H9 (cell line): ENCODE measurements at regions not wholly inside any gene's neighbourhood (a gene's known extent, or its start where the extent isn't known, plus 50 kb on each side); places are given as distances from the start of the nearest gene placed in this dataset.

Source experiments
- DNase-seq: peaks from one replicate; pipeline ENCODE4 v3.0.0-alpha.2; 2017
- H2AFZ ChIP-seq: one replicate; pipeline ENCODE4 v1.6.1; 2013; ENCODE audit warnings: mild to moderate bottlenecking, low read length, control low read depth, moderate library complexity
- H2AK5ac ChIP-seq: 2 replicates; pipeline ENCODE4 v1.6.1; 2013; ENCODE audit warnings: low read length, control low read depth, mixed read lengths; ENCODE audit not compliant: insufficient read length
- H2BK120ac ChIP-seq: one replicate; pipeline ENCODE4 v1.6.1; 2013; ENCODE audit warnings: low read depth, mild to moderate bottlenecking, low read length, control low read depth, inconsistent platforms; ENCODE audit not compliant: poor library complexity, severe bottlenecking
- H2BK12ac ChIP-seq: 2 replicates; pipeline ENCODE4 v1.6.1; 2013; ENCODE audit warnings: low read length, control low read depth, mixed read lengths, low read depth; ENCODE audit not compliant: insufficient read length
- H2BK15ac ChIP-seq: 2 replicates; pipeline ENCODE4 v1.6.1; 2013; ENCODE audit warnings: low read depth, low read length, control low read depth
- H2BK20ac ChIP-seq: one replicate; pipeline ENCODE4 v1.6.1; 2013; ENCODE audit warnings: low read depth, mild to moderate bottlenecking, low read length, control low read depth, inconsistent platforms; ENCODE audit not compliant: poor library complexity, severe bottlenecking
- H2BK5ac ChIP-seq: 2 replicates; pipeline ENCODE4 v1.6.1; 2013; ENCODE audit warnings: low read length, control low read depth, mixed read lengths; ENCODE audit not compliant: insufficient read length
- H3K14ac ChIP-seq: 2 replicates; pipeline ENCODE4 v1.6.1; 2013; ENCODE audit warnings: low read length, control low read depth; ENCODE audit not compliant: insufficient read depth
- H3K18ac ChIP-seq: 2 replicates; pipeline ENCODE4 v1.6.1; 2013; ENCODE audit warnings: low read depth, mild to moderate bottlenecking, mixed read lengths, low read length, control low read depth; ENCODE audit not compliant: insufficient read length
- H3K23ac ChIP-seq: 2 replicates; pipeline ENCODE4 v1.6.1; 2013; ENCODE audit warnings: low read length, control low read depth, mixed read lengths, low read depth; ENCODE audit not compliant: insufficient read length
- H3K23me2 ChIP-seq: 2 replicates; pipeline ENCODE4 v1.6.1; 2013; ENCODE audit warnings: low read depth, mild to moderate bottlenecking, mixed read lengths, low read length, control low read depth; ENCODE audit not compliant: insufficient read length, poor library complexity, severe bottlenecking
- H3K27ac ChIP-seq: 2 replicates; pipeline ENCODE4 v1.5.1; 2013; ENCODE audit warnings: low read length, control low read depth, mixed read lengths, low read depth; ENCODE audit not compliant: insufficient read length
- H3K27me3 ChIP-seq: 2 replicates; pipeline ENCODE4 v1.6.1; 2013; ENCODE audit warnings: low read length, control low read depth, inconsistent platforms; ENCODE audit not compliant: insufficient read depth
- H3K4ac ChIP-seq: 2 replicates; pipeline ENCODE4 v1.6.1; 2013; ENCODE audit warnings: low read depth, mild to moderate bottlenecking, control low read depth, inconsistent platforms, low read length, moderate library complexity
- H3K4me1 ChIP-seq: 2 replicates; pipeline ENCODE4 v1.6.1; 2013; ENCODE audit warnings: low read length, control low read depth, inconsistent platforms; ENCODE audit not compliant: insufficient read depth
- H3K4me2 ChIP-seq: 2 replicates; pipeline ENCODE4 v1.6.1; 2013; ENCODE audit warnings: low read length, control low read depth, mixed read lengths; ENCODE audit not compliant: insufficient read length, insufficient read depth
- H3K56ac ChIP-seq: 2 replicates; pipeline ENCODE4 v1.6.1; 2013; ENCODE audit warnings: low read depth, mild to moderate bottlenecking, mixed read lengths, low read length, control low read depth; ENCODE audit not compliant: insufficient read length
- H3K79me1 ChIP-seq: 2 replicates; pipeline ENCODE4 v1.6.1; 2013; ENCODE audit warnings: low read depth, mild to moderate bottlenecking, moderate library complexity, low read length, control low read depth, inconsistent platforms; ENCODE audit not compliant: insufficient read depth, poor library complexity, severe bottlenecking
- H3K79me2 ChIP-seq: 2 replicates; pipeline ENCODE4 v1.6.1; 2013; ENCODE audit warnings: low read length, control low read depth, inconsistent platforms; ENCODE audit not compliant: insufficient read depth
- H3K9ac ChIP-seq: 2 replicates; pipeline ENCODE4 v1.6.1; 2013; ENCODE audit warnings: low read length, control low read depth, mixed read lengths; ENCODE audit not compliant: insufficient read length; ENCODE audit errors: extremely low read depth
- H3K9me3 ChIP-seq: one replicate; pipeline ENCODE4 v1.6.1; 2013; ENCODE audit warnings: low read depth, low read length, inconsistent platforms; ENCODE audit not compliant: control insufficient read depth
- H3T11ph ChIP-seq: one replicate; pipeline ENCODE4 v1.6.1; 2013; ENCODE audit warnings: mild to moderate bottlenecking, low read length, control low read depth, inconsistent platforms
- H4K20me1 ChIP-seq: one replicate; pipeline ENCODE4 v1.6.1; 2013; ENCODE audit not compliant: control insufficient read depth, insufficient read length, insufficient read depth
- H4K5ac ChIP-seq: 2 replicates; pipeline ENCODE4 v1.6.1; 2013; ENCODE audit warnings: low read depth, mild to moderate bottlenecking, mixed read lengths, low read length, control low read depth; ENCODE audit not compliant: insufficient read length
- H4K8ac ChIP-seq: replicated peaks from 2 replicates; pipeline ENCODE4 v1.6.1; 2013; ENCODE audit warnings: low read length, control low read depth, mixed read lengths, low read depth; ENCODE audit not compliant: insufficient read length
- H4K91ac ChIP-seq: 2 replicates; pipeline ENCODE4 v1.6.1; 2013; ENCODE audit warnings: low read depth, mild to moderate bottlenecking, moderate library complexity, mixed read lengths, low read length, control low read depth; ENCODE audit not compliant: insufficient read length
- H3K27ac Mint-ChIP-seq, 3 experiments: 2 replicates in 2 of 3; 3 replicates in 1 of 3; pipeline ENCODE4 v1.8.0; 2020 to 2021; ENCODE audit warnings: mixed read lengths in 3 of 3, mild to moderate bottlenecking in 1 of 3, moderate library complexity in 1 of 3
- H3K27me3 Mint-ChIP-seq: 2 replicates; pipeline ENCODE4 v1.8.0; 2021; ENCODE audit warnings: low read depth, mild to moderate bottlenecking, moderate library complexity, mixed read lengths
- H3K36me3 Mint-ChIP-seq, 3 experiments: 2 replicates in 2 of 3; 3 replicates in 1 of 3; pipeline ENCODE4 v1.8.0; 2020 to 2021; ENCODE audit warnings: low read depth in 3 of 3, mixed read lengths in 3 of 3; ENCODE audit not compliant: insufficient read depth in 1 of 3
- H3K4me1 Mint-ChIP-seq, 2 experiments: 2 replicates each; pipeline ENCODE4 v1.8.0; 2020; ENCODE audit warnings: mixed read lengths in 2 of 2
- H3K4me3 Mint-ChIP-seq, 2 experiments: 2 replicates in 1 of 2; 3 replicates in 1 of 2; pipeline ENCODE4 v1.8.0; 2020 to 2021; ENCODE audit warnings: mild to moderate bottlenecking in 2 of 2, mixed read lengths in 2 of 2, moderate library complexity in 1 of 2
- H3K9me3 Mint-ChIP-seq, 2 experiments: 2 replicates in 1 of 2; 3 replicates in 1 of 2; pipeline ENCODE4 v1.8.0; 2020; ENCODE audit warnings: mild to moderate bottlenecking in 2 of 2, mixed read lengths in 2 of 2, moderate library complexity in 1 of 2
- CTCF ChIP-seq: fragments of 200-600 bp; sonication (generic); conservative IDR thresholded peaks from 3 replicates; pipeline ENCODE4 v1.8.0; 2021; ENCODE audit warnings: antibody characterized with exemption, mild to moderate bottlenecking
- WGBS: extraction: QIAGEN DNeasy Blood & Tissue Kit; methylation state at CpG from one replicate; pipeline ENCODE4 v1.1.7; 2013; ENCODE audit warnings: missing lambda C conversion rate, low lambda C conversion rate, mixed read lengths; ENCODE audit not compliant: insufficient read length; ENCODE audit errors: extremely low coverage; 5-methylcytosine and 5-hydroxymethylcytosine counted together

DNA sequence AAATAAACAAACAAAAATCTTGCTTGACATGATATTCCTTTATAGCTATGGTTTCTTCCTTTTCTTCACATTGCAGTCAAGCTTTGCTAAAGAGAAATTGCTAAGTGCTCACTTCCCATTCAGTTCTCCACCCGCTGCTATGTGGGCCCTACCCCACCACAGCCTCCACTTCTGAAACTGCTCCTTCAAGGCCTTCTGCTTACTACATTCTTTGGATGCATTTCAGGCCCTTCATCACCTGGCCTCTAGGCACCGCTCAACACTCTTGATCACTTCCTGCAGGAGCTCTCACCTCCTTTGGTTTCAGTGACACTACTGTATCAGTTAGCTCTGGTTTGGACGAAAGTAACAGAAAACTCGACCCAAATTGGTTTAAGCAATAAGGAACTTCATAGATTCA lies 72.4 kb downstream of the KLF5 start:
- Histone ChIP-seq H3K79me2 (no peaks in the 10 kb centered on the region), H3K79me1 (no peaks in the 10 kb centered on the region), H3K14ac (no peak overlapping the region), H4K91ac (no peak overlapping the region), H4K5ac (no peak overlapping the region), H3K9ac (no peak overlapping the region), H3K4me1 (no peaks in the 10 kb centered on the region), H2AK5ac (no peak overlapping the region), H3K23me2 (no peaks in the 10 kb centered on the region), H2BK15ac (no peak overlapping the region), H3K56ac (no peak overlapping the region), H3K27me3 (no peaks in the 10 kb centered on the region), H3T11ph (no peak overlapping the region), H2BK12ac (no peak overlapping the region), H3K4ac (no peak overlapping the region), H2BK20ac (no peak overlapping the region), H2BK5ac (no peak overlapping the region), H3K4me2 (no peak overlapping the region), H3K23ac (no peak overlapping the region), H3K18ac (no peak overlapping the region), H3K27ac (no peak overlapping the region), H2BK120ac (no peak overlapping the region), H2AFZ (no peak overlapping the region), H3K9me3 (no peaks in the 10 kb centered on the region), H4K8ac (no peak overlapping the region), H4K20me1 (no peaks in the 10 kb centered on the region)
- Mint-ChIP-seq H3K4me3 (no peak overlapping the region), H3K4me1 (no peaks in the 10 kb centered on the region), H3K27me3 (no peaks in the 10 kb centered on the region), H3K9me3 (no peaks in the 10 kb centered on the region), H3K36me3 (no peaks in the 10 kb centered on the region), H3K27ac (no peak overlapping the region)
- TF ChIP-seq CTCF: no peak
- no CpG with 5 or more reads among the region's 4 CpGs for WGBS
- DNase-seq: no peak
